GM18526 (cell line): ENCODE measurements at regions not wholly inside any gene's neighbourhood (a gene's known extent, or its start where the extent isn't known, plus 50 kb on each side); places are given as distances from the start of the nearest gene placed in this dataset.

ENCODE experiments used
- POLR2A ChIP-seq: IDR thresholded peaks from 3 replicates; pipeline ENCODE4 v1.6.1; 2011; ENCODE audit not compliant: insufficient read length; ENCODE audit errors: extremely low read depth

DNA sequence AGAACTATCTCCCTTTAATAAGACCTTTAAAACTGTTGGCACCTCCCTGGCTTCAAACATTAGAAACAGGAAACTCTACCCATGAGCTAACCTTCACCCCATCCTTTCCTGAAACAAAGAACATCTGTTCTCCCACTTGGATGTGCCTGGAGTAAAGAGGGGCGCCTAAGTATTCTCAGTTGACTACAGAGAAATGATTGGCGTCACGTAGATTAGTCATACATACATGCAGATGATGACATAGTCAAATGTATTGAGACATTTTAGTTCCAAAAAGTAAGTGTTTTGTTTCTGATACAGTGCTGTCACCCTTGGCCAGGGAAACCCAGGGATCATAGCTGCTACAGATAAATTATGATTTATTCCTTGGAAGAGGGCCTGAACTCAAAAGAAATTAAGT is 260.0 kb upstream of the PLEKHG7 start:
- TF ChIP-seq POLR2A = no peak

DNA sequence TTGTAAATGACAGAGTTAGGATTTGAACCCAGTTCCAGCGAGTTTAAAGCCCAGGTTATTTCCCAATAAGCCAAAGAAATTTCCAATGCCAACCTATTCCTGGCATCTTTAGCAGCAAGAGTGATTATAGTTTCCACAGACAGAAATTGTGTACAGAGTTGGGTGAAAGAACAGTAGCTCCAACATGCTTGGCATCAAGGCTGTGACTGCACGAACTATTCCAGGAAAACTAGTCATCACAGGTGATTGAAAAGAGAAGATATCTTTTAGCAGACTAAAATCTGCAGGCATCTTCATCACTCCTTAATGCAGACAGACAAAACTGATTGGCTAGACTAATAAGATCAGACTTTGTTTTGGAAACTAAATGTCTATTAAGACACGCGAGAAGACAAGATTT is 262.7 kb upstream of the PLEKHG7 start:
- TF ChIP-seq POLR2A = no peak

DNA sequence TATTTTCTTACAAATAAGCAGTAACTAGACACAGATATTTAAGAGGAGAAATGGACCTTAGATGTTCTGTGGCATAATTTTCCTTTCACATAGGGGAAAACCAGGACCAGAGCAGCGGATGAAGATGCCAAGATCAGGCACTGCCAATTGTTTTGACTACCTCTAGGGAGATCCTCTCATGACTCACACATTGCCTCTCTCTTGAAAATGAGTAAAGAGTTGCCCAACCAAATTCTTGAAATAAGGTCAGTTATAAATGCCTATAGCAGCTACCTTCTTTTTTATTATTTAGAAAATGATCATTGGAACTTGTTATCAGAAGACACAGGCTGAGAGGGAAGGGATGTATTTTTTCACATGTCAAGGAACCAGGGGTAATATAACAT is 263.4 kb upstream of the PLEKHG7 start:
- no peak for TF ChIP-seq POLR2A

DNA sequence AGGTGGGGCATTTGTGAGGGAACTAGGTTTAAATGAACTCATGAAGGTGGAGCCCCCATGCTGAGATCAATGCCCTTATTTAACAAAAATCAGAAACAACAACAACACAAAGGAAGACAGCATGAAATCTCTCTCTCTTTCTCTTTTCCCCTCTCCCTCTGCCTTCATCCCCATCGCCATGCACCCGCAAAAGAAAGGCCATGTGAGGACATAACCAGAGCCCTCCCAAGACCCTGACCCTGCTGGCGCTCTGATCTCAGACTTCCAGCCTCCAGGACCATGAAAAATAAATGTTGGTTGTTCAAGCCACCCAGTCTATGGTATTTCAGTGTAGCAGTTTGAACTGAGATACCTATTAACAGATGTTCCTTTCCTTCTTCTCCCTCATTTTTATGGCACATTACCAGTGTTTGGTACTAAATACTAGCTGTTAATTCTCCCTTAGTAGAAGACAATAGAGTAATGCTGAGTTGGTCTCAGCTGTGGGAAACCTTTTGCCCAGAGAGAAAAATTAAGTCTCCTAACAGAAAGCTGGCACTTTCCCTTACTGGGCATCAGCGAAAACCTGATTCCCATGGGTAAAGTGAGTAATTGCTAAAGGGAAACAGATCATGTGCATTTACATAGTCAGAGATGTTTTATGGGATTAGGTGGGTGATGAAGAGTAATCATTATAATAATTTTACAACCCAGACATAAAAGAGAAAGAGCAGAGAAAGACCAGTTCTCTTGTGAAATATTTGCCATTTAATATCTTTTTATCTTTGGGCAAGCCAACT is 264.0 kb upstream of the PLEKHG7 start:
- TF ChIP-seq POLR2A = no peak

- no peak for TF ChIP-seq POLR2A
Measured at GRCh38 chr12:92437452-92437851, 265.3 kb upstream of the PLEKHG7 start.

GRCh38 chr12:92436856-92437255 is 265.9 kb upstream of the PLEKHG7 start:
- TF ChIP-seq POLR2A = no peak

- TF ChIP-seq POLR2A = no peak
Measured at GRCh38 chr12:92434607-92435025, 268.2 kb upstream of the PLEKHG7 start.

DNA sequence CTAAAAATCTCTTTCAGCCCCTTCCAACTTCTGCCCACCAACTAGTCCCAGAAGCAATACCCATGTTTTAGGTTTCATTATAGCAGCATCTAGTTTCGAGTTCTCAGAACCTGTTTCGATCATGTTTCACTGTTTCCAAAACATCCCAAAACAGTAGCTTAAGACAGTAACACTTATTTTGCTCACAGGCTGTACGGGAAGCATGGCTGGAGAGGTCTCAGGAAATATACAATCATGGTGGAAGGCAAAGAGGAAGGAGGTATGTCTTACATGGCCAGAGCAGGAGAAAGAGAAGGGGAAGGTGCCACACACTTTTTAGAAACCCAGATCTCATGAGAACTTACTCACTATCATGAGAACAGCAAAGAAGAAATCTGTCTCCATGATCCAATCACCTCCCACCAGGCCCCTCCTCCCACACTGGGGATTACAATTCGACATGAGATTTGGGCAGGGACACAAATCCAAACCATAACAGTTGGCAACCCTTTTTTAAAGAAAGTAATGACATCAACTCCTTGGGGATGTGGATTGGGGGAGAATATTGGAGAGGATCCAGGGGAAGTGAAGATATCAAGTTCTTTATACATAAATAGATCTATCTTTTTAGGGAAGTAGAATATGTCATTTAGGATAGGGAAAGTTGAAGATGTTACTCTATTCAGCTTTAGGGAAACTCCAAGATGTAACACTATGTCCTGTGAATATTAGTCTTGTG is 269.9 kb upstream of the PLEKHG7 start:
- no peak for TF ChIP-seq POLR2A

- TF ChIP-seq POLR2A = no peak
Measured at GRCh38 chr12:92431146-92431545, 271.6 kb upstream of the PLEKHG7 start.

DNA sequence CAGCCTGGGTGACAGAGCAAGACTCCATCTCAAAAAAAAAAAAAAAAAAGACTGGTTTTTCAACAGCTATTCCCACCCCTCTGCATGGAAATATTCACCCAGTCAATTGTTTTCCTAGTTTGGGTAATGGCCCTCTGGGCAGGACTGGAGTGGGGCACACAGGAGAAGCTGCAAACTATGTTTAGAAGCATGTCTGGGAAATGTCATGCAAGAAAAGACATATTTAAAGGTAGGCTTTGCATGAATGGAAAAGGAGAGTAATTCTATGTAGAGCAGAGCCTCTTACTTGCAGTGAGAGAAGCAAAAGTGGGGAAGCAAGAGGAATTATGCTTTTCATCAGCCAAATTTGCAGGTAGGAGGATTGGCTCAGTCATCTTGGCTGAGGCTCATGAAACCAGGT is 276.5 kb upstream of the PLEKHG7 start:
- TF ChIP-seq POLR2A = no peak

DNA sequence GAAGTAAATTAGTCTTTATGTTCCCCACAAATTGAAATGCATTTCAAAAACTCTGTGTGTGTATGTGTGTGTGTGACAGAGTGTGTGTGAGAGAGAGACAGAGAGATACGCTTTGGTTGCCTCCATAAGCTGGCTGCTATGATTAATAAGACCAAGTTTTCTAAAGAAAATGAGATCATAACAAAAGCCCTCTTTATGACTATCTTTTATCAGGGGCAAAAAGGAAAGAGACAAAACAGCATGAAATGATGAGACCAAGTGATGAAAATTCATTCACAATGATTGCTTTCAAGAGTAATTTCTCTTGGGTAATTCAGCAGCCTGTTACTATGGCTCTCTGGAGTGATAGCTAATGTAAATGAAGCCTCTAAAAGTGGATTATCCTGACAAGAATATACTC is 277.6 kb upstream of the PLEKHG7 start:
- TF ChIP-seq POLR2A = no peak

GRCh38 chr12:92424338-92424737 is 278.5 kb upstream of the PLEKHG7 start:
- no peak for TF ChIP-seq POLR2A

DNA sequence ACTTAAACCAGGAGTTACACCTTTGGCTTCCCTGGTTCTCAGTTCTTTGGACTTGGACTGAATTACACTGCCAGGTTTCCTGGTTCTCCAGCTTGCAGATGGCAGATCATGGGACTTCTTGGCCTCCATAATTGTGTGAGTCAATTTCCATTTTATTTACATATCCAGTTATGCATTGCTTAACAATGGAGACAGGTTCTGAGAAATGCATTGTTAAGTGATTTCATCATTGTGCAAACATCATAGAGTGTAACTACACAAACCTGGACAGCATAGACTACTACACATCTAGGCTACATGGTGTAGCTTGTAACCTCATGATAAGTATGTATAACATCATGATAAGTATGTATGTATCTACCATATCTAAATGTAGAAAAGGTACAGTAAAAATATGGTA is 276.1 kb upstream of the BTG1 start:
- no peak for TF ChIP-seq POLR2A

- no peak for TF ChIP-seq POLR2A
Measured at GRCh38 chr12:92421042-92421441, 275.4 kb upstream of the BTG1 start.

- TF ChIP-seq POLR2A = no peak
Measured at GRCh38 chr12:92419201-92419600, 273.6 kb upstream of the BTG1 start.

DNA sequence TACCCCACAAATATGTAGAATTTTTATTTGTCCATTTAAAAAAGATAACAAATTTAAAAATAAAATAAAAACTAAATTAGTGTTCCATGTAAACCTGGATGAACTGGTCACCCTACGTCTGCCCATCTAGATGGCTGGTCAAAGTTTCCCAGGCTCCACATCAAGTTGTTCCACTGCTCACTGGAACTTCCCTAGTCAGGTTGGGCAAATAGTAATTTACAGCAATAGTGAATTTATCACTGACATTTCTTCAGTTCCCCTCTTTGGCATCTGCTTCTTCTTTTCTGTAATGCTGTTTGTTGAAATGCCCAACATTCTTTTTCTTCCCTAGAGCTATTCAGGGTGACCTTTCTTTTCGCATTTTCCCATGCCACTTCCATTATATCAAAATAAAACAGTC is 272.7 kb upstream of the BTG1 start:
- no peak for TF ChIP-seq POLR2A

GRCh38 chr12:92417373-92417772 is 271.7 kb upstream of the BTG1 start:
- no peak for TF ChIP-seq POLR2A
